Adrenal gland (tissue), 9 donors: ENCODE measurements at regions not wholly inside any gene's neighbourhood (a gene's known extent, or its start where the extent isn't known, plus 50 kb on each side); places are given as distances from the start of the nearest gene placed in this dataset.

ENCODE experiments used
- DNase-seq, 7 donors: peaks; one replicate each; pipeline ENCODE4 v3.0.0-alpha.2; 2019 to 2020
- H3K27ac ChIP-seq, 5 donors: fragments of 200-600 bp; sonication (generic) in 4 of 5; 1 replicate in 3 of 5; 2 replicates in 2 of 5; pipeline versions ENCODE4 v1.5.1 to v1.8.0; 2016 to 2020; ENCODE audit warnings: mild to moderate bottlenecking in 1 of 5
- H3K27me3 ChIP-seq: fragments of 200-600 bp; 2 replicates; pipeline ENCODE4 v1.8.0; 2021
- H3K36me3 ChIP-seq, 2 donors: fragments of 200-600 bp; replicated peaks in 1 of 2; 1 replicate in 1 of 2; 2 replicates in 1 of 2; pipeline versions ENCODE4 v1.5.1 to v1.8.0; 2018 to 2022
- H3K4me1 ChIP-seq, 2 donors: fragments of 200-600 bp; replicated peaks in 1 of 2; 1 replicate in 1 of 2; 2 replicates in 1 of 2; pipeline versions ENCODE4 v1.5.1 to v1.8.0; 2018 to 2021
- H3K4me3 ChIP-seq, 4 donors: fragments of 200-600 bp; sonication (generic) in 3 of 4; one replicate each; pipeline ENCODE4 v1.5.1; 2016 to 2018
- H3K9me3 ChIP-seq, 3 donors: fragments of 200-600 bp; sonication (generic) in 1 of 3; replicated peaks in 1 of 3; 1 replicate in 2 of 3; 2 replicates in 1 of 3; pipeline versions ENCODE4 v1.5.1 to v1.8.0; 2016 to 2021
- POLR2A ChIP-seq, 2 donors: fragments of 450-650 bp; IDR thresholded peaks; one replicate each; pipeline ENCODE4 v1.6.1; 2017; ENCODE audit warnings: antibody characterized with exemption in 2 of 2, mild to moderate bottlenecking in 2 of 2, moderate library complexity in 1 of 2
- WGBS, 4 donors: extraction: QIAGEN DNeasy Blood & Tissue Kit in 2 of 4; methylation state at CpG; one replicate each; pipeline versions ENCODE4 v1.1.5 to v1.1.7; 2013 to 2017; 5-methylcytosine and 5-hydroxymethylcytosine counted together
- intact Hi-C, 2 donors: fragments of 100-400 bp; cut with DNase I; formaldehyde crosslinking; loops; one replicate each; pipeline versions ENCODE4 v1.14.1 to v1.15.0; 2022 to 2023
- TF ChIP-seq, protein P1 (sequence below), 6 experiments: fragments of 450-650 bp in 4 of 6; fragments of 200-600 bp in 2 of 6; sonication (generic) in 1 of 6; IDR thresholded peaks; 1 replicate in 5 of 6; 2 replicates in 1 of 6; pipeline versions ENCODE4 v1.5.1 to v1.8.0; 2016 to 2021; ENCODE audit warnings: antibody characterized with exemption in 6 of 6, mild to moderate bottlenecking in 2 of 6, moderate library complexity in 1 of 6
- donor health status: healthy with polysubstance abuse.
- donor health status: Bipolar disorder and iron deficiency.
- donor health status: DM: yes; HTN: yes; CAD: no.
- donor health status: DM: no; HTN: no; CAD: no.
- donor health status: DM: no; HTN: no; CAD: no.

DNA sequence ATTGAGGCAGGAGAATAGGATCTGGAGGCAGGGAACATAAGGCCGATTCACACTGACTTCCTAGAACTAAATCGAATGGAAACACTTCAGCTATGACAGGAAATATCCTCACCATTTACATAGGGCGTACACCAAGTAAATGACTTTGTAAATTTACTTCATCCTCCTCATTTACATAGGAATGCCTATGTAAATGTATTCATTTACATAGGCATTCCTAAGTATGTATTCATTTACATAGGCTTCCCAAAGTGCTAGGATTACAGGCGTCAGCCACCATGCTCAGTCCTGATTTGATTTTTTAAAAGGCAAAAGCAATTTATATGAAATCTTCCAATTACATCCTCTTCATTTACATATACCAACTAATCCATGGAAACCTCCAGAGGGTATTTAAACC, 133.1 kb upstream of the RFC3 start:
- Histone ChIP-seq H3K4me3 (no peak overlapping the region), H3K27me3 (no peaks in the 10 kb centered on the region), H3K9me3 (no peaks in the 10 kb centered on the region), H3K36me3 (no peaks in the 10 kb centered on the region), H3K4me1 (no peaks in the 10 kb centered on the region), H3K27ac (no peak overlapping the region)
- no peak for DNase-seq
- no peak for TF ChIP-seq POLR2A (IDR thresholded peaks at IDR 0.05)
- TF ChIP-seq, protein P1, sequence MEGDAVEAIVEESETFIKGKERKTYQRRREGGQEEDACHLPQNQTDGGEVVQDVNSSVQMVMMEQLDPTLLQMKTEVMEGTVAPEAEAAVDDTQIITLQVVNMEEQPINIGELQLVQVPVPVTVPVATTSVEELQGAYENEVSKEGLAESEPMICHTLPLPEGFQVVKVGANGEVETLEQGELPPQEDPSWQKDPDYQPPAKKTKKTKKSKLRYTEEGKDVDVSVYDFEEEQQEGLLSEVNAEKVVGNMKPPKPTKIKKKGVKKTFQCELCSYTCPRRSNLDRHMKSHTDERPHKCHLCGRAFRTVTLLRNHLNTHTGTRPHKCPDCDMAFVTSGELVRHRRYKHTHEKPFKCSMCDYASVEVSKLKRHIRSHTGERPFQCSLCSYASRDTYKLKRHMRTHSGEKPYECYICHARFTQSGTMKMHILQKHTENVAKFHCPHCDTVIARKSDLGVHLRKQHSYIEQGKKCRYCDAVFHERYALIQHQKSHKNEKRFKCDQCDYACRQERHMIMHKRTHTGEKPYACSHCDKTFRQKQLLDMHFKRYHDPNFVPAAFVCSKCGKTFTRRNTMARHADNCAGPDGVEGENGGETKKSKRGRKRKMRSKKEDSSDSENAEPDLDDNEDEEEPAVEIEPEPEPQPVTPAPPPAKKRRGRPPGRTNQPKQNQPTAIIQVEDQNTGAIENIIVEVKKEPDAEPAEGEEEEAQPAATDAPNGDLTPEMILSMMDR (IDR thresholded peaks at IDR 0.05), result no peak
- 78 to 90% (median 84%) methylated on average over 4 of the region's 4 CpGs for WGBS, 4 donors
- intact Hi-C loops, result no loop called here

DNA sequence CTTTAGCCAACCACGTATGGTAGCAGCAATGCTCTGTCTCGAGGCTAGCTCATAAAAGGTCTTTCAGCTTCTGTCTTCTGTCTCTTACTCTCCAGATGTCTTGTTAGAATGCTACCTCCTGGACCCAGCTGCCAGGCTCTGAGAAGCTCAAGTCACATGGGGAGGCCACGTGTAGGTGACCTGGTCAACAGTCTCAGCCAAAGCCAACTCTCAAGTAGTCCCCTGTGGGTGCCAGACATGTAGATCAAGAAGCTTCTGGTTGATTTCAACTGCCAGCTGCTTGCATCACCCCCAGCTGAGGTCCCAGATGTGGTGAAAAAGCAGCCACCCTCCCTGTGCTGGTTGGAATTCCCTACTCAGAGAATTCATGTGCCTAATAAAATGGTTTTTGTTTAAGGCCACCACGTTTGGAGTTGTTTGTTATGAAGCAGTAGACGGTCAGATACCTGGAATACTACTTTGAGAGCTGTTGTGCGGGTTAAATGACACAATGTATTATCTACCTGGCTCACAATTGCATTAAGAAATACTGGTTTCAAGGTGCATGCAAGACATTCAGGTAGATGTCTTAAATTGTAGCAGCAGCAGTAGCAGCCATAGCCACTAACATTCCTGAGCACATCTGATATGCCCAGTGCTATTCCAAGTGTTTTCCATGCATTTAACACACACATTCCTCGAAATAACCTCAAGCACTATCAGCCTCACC, 131.0 kb upstream of the RFC3 start:
- H3K27ac ChIP-seq, result no peak overlapping the region
- no peaks in the 10 kb centered on the region for H3K9me3 ChIP-seq
- TF ChIP-seq, protein P1 (IDR thresholded peaks at IDR 0.05), result no peak
- no peak for TF ChIP-seq POLR2A (IDR thresholded peaks at IDR 0.05)
- no peaks in the 10 kb centered on the region for H3K36me3 ChIP-seq
- no peaks in the 10 kb centered on the region for H3K27me3 ChIP-seq
- 77 to 84% (median 82%) methylated on average over 7 of the region's 7 CpGs for WGBS, 4 donors
- no peaks in the 10 kb centered on the region for H3K4me1 ChIP-seq
- intact Hi-C loops, result no loop called here
- no peak overlapping the region for H3K4me3 ChIP-seq
- DNase-seq, result no peak

- Histone ChIP-seq H3K27me3 (no peaks in the 10 kb centered on the region), H3K4me3 (no peak overlapping the region), H3K27ac (no peak overlapping the region), H3K36me3 (no peaks in the 10 kb centered on the region), H3K4me1 (no peaks in the 10 kb centered on the region), H3K9me3 (no peaks in the 10 kb centered on the region)
- WGBS, 4 donors, result 86 to 92% (median 91%) methylated on average over 10 of the region's 10 CpGs
- intact Hi-C loops, result no loop called here
- no peak for DNase-seq
- no peak for TF ChIP-seq POLR2A (IDR thresholded peaks at IDR 0.05)
- TF ChIP-seq, protein P1 (IDR thresholded peaks at IDR 0.05), result no peak
Measured at GRCh38 chr13:33690354-33690753, 127.6 kb upstream of the RFC3 start.

- WGBS, 4 donors, result 86 to 92% (median 89%) methylated on average over 11 of the region's 11 CpGs
- no peak for TF ChIP-seq POLR2A (IDR thresholded peaks at IDR 0.05)
- Histone ChIP-seq H3K27ac (no peak overlapping the region), H3K9me3 (no peaks in the 10 kb centered on the region), H3K4me1 (no peaks in the 10 kb centered on the region), H3K27me3 (no peaks in the 10 kb centered on the region), H3K4me3 (no peak overlapping the region), H3K36me3 (no peaks in the 10 kb centered on the region)
- intact Hi-C loops, result no loop called here
- DNase-seq, result no peak
Measured at GRCh38 chr13:33691980-33692379, 126.0 kb upstream of the RFC3 start.

- Histone ChIP-seq H3K9me3 (no peaks in the 10 kb centered on the region), H3K4me3 (no peak overlapping the region), H3K4me1 (no peaks in the 10 kb centered on the region), H3K27me3 (no peaks in the 10 kb centered on the region), H3K27ac (no peak overlapping the region), H3K36me3 (no peaks in the 10 kb centered on the region)
- TF ChIP-seq, protein P1 (IDR thresholded peaks at IDR 0.05), result no peak
- no peak for TF ChIP-seq POLR2A (IDR thresholded peaks at IDR 0.05)
- WGBS, 4 donors, result 79 to 97% (median 88%) methylated on average over 2 of the region's 2 CpGs
- intact Hi-C loops, result no loop called here
- no peak for DNase-seq
Measured at GRCh38 chr13:33692531-33692930, 125.4 kb upstream of the RFC3 start.
